ENCODE measurements at regions not wholly inside any gene's neighbourhood (a gene's known extent, or its start where the extent isn't known, plus 50 kb on each side); places are given as distances from the start of the nearest gene placed in this dataset.

DNA sequence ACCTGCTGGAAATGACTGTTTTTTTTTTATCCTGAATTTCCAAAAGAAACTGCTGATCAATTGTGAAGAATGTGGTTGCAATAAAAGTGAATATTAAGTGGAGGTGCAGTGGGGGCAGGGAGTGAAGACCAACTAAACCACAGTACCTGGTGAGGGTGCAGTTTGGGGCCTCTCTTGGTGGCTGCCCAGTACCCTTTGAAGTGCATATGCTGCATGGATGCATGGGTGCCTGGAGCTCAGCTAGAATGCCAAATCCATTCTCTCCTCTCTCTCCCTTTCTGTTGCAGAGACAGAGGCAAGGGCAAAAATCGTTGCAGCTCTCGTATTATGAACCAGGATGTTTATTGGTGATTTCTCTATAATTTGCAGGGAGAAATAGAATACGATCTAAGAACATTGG lies 420.5 kb upstream of the ONECUT1 start:
- Histone ChIP-seq H3K9me3 (ENCODE audit: control insufficient read depth, low read depth, low read length) (no peaks in the 10 kb centered on the region), H2AFZ (ENCODE audit: low read length) (no peak overlapping the region), H3K56ac (ENCODE audit: insufficient read length, low read depth, low read length) (no peak overlapping the region), H3K9ac (ENCODE audit: extremely low read depth, insufficient read length, low read length) (no peak overlapping the region), H3K27me3 (ENCODE audit: insufficient read depth, low read length) (no peaks in the 10 kb centered on the region), H3T11ph (ENCODE audit: low read length) (no peak overlapping the region), H2AK5ac (ENCODE audit: insufficient read length, low read length) (no peak overlapping the region), H3K4me2 (ENCODE audit: insufficient read depth, insufficient read length, low read length) (no peak overlapping the region), H4K5ac (ENCODE audit: insufficient read length, low read depth, low read length) (no peak overlapping the region), H2BK20ac (ENCODE audit: low read depth, low read length, poor library complexity, severe bottlenecking) (no peak overlapping the region), H4K91ac (ENCODE audit: insufficient read length, low read depth, low read length) (no peak overlapping the region), H2BK15ac (ENCODE audit: low read depth, low read length) (no peak overlapping the region), H4K8ac (replicated peaks; ENCODE audit: insufficient read length, low read depth, low read length) (no peak overlapping the region), H3K79me2 (ENCODE audit: insufficient read depth, low read length) (no peaks in the 10 kb centered on the region), H3K4me1 (ENCODE audit: insufficient read depth, low read length) (no peaks in the 10 kb centered on the region), H2BK120ac (ENCODE audit: low read depth, low read length, poor library complexity, severe bottlenecking) (no peak overlapping the region), H3K23me2 (ENCODE audit: insufficient read length, low read depth, low read length, poor library complexity, severe bottlenecking) (no peaks in the 10 kb centered on the region), H3K27ac (ENCODE audit: insufficient read length, low read depth, low read length) (no peak overlapping the region), H4K20me1 (ENCODE audit: control insufficient read depth, insufficient read depth, insufficient read length) (no peaks in the 10 kb centered on the region), H2BK5ac (ENCODE audit: insufficient read length, low read length) (no peak overlapping the region), H3K14ac (ENCODE audit: insufficient read depth, low read length) (no peak overlapping the region), H3K18ac (ENCODE audit: insufficient read length, low read depth, low read length) (no peak overlapping the region), H3K23ac (ENCODE audit: insufficient read length, low read depth, low read length) (no peak overlapping the region), H2BK12ac (ENCODE audit: insufficient read length, low read depth, low read length) (no peak overlapping the region), H3K79me1 (ENCODE audit: insufficient read depth, low read depth, low read length, poor library complexity, severe bottlenecking) (no peaks in the 10 kb centered on the region), H3K4ac (ENCODE audit: low read depth, low read length) (no peak overlapping the region)
- WGBS (ENCODE audit: extremely low coverage, insufficient read length, low lambda C conversion rate): no CpG with 5 or more reads among the region's 3 CpGs
- Mint-ChIP-seq H3K4me1 (peaks cover 8 to 11% of the 10 kb centered on the region in 2 experiments), H3K27me3 (ENCODE audit: low read depth) (no peaks in the 10 kb centered on the region; the same call in 1 of the 2 replicates), H3K27ac (no peak overlapping the region), H3K36me3 (ENCODE audit: insufficient read depth in 1 of 3, low read depth in 3 of 3) (peaks cover 0 to 1% (median 0%) of the 10 kb centered on the region in 3 experiments; a peak in 1 of 7 replicates), H3K9me3 (peaks cover 0 to 8% of the 10 kb centered on the region in 2 experiments; a peak in 1 of 5 replicates), H3K4me3 (no peak overlapping the region)
- TF ChIP-seq CTCF (conservative IDR thresholded peaks at IDR 0.05): no peak
- DNase-seq: no peak
